Skeletal muscle cell (primary cell): ENCODE measurements at regions not wholly inside any gene's neighbourhood (a gene's known extent, or its start where the extent isn't known, plus 50 kb on each side); places are given as distances from the start of the nearest gene placed in this dataset.
"Not testable (repeated sequence)": the region's sequence is repeated elsewhere in the genome, so short reads cannot be mapped to it uniquely, and the experiment has no call there.

Source experiments
- DNase-seq: peaks from one replicate; pipeline ENCODE4 v3.0.0-alpha.2; 2010; ENCODE audit warnings: low read depth
- H3K4me3 ChIP-seq: 2 replicates; pipeline ENCODE4 v1.5.1; 2011; ENCODE audit warnings: low read depth, mild to moderate bottlenecking, control low read depth, low read length, moderate library complexity

- DNase-seq: no peak
- no peak overlapping the region for H3K4me3 ChIP-seq
These were observed 325.4 kb downstream of the TSN start for GRCh38 chr2:122080871-122081270.

DNA sequence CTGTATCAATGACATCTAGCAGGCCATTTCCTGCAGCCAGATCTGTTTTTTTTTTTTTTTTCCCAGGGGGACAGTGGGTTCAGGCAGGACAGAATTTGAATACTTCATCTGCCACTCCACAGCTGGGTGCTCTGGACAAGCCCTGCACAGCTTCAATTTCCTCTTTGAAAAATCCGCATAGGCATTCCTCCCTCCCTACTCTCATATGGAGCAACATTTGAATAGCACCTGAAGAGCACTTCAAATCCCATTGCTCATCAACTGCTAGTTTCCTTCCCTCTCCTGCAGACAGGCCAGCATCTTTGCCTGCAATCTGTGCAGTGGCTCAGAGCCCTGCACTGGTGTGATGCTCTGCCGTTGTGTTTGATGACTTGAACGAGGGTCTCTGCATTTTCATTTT is 326.3 kb downstream of the TSN start:
- no peak overlapping the region for H3K4me3 ChIP-seq
- no peak for DNase-seq

DNA sequence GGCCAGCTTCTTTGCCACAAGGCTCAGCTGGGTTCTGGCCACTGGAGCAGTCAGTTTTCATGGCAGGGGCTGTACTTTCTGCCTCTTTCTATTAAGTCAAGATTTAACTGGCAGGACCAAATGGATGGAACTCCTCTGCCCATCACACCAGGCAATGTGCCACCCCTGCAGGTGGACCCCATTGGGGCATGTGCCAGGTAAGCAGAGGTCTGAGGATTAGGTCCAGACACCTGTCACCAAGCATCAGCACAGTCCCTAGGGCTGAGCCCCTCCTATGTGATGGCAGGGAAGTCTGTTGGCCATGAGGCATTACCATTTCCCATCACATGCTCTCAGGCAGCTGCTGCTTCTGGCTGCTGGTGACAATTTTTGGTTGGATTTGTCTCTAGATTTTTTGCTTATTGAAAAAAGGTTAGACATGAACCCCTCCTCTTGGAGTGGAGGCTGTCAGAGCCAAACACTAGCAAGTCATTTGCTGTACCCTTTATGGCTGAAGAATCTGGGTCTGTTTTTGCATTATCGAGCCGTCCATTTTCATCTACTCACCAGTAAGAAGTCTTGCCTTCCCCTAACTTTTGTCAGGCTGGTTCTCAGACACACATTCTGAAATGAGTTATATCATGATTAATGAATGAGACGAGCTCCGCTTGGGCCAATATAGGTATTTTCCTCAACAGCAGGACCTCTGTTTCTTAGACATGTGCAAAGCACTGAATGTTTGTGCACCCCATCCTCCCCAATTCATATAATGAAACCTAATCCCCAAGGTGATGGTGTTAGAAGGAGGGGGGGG is 328.0 kb downstream of the TSN start:
- H3K4me3 ChIP-seq: no peak overlapping the region
- DNase-seq: no peak

GRCh38 chr2:122085672-122086071 is 330.2 kb downstream of the TSN start:
- not testable (repeated sequence) for DNase-seq, H3K4me3 ChIP-seq

DNA sequence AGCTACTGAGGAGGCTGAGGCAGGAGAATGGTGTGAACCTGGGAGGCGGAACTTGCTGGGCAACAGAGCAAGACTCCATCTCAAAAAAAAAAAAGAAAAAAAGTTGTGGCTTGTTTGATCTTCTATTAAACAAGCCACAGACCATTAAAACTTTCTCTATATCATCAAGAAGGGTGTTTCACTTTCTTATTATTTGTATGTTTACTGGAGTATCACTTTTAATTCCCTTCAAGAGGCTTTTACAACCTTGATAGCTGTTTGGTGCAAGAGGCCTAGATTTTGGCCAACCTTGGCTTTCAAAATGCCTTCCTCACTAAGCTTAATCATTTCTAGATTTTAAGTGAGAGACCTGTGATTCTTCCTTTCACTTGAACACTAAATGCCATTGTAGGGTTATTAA is 339.1 kb downstream of the TSN start:
- DNase-seq: no peak
- no peak overlapping the region for H3K4me3 ChIP-seq

DNA sequence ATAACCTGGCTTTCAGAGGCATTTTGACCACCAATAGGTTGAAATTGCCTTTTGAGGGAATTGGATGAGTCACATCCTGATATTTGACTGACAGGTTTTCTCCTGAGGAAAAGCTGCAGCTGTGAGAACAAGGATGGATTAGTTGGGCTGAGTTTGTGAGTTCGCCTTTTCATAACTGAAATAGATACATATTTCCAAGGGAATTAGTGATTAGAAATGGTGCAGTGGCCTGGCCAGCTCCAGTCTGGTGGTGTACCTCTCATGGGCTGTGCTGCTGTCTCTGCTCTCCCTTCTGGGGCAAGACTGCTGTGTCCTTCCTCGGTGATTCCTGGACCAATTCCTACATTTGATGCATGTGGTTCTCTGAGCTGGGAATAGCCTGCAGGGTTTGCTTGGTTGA is 341.3 kb downstream of the TSN start:
- no peak overlapping the region for H3K4me3 ChIP-seq
- DNase-seq: no peak

- H3K4me3 ChIP-seq: no peak overlapping the region
- no peak for DNase-seq
These were observed 342.9 kb downstream of the TSN start for GRCh38 chr2:122098306-122098705.

GRCh38 chr2:122100346-122100745 is 344.9 kb downstream of the TSN start:
- no peak overlapping the region for H3K4me3 ChIP-seq
- DNase-seq: no peak

- no peak for DNase-seq
- H3K4me3 ChIP-seq: no peak overlapping the region
These were observed 345.3 kb downstream of the TSN start for GRCh38 chr2:122100756-122101155.

DNA sequence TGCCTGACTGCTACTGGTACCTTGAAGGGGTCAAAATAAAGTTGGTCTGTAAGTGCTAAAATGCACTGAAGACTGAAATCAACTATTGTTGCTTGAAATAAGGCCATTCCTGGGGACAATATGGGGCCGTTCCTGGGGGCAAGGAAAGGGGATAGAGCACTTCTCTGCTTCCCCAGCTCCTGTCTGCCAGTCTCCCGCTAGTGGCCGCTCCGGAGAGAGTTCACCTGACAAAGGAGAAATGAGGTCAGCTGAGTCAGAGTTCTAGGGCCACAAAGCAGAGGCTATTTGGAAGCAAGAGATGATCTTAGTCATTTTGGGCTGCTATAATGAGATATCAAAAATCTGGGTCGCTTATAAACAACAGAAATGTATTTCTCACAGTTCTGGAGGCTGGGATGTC is 345.9 kb downstream of the TSN start:
- no peak overlapping the region for H3K4me3 ChIP-seq
- DNase-seq: no peak

DNA sequence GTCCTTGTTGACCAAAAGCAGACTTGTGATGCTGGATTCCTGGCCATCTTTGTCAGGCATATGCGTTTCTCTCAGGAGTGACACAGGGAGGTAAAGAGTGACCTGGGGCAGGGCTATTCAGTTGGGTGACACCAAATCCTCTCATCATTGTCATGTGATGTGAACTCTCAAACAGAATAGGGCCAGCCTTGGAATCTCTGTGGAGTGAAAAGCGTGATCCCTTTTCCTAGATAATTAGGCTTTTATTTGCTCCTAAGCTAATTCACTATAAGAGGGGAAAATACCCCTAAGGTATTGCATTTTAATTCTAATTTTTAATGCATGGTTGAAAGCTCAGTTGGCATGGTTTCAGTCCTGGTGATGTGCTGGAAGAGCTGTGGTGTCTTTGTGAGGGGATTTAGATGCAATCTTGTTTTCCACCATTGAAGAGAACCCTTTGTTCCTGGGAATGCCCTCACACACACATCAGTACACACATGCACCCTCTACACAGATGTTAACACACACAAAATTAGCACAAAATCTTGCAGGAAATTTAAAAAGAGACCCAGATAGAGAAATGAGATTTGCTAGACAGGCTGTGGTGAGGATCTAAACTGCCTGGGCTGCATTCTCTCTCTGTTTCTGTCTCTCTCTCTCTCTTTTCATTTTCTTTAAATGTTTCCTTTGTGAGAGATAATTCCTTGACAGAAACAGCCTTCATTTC is 349.9 kb downstream of the TSN start:
- no peak overlapping the region for H3K4me3 ChIP-seq
- no peak for DNase-seq

GRCh38 chr2:122105877-122106206 is 350.4 kb downstream of the TSN start:
- no peak for DNase-seq
- no peak overlapping the region for H3K4me3 ChIP-seq

GRCh38 chr2:122108186-122108585 is 352.7 kb downstream of the TSN start:
- no peak for DNase-seq
- no peak overlapping the region for H3K4me3 ChIP-seq

DNA sequence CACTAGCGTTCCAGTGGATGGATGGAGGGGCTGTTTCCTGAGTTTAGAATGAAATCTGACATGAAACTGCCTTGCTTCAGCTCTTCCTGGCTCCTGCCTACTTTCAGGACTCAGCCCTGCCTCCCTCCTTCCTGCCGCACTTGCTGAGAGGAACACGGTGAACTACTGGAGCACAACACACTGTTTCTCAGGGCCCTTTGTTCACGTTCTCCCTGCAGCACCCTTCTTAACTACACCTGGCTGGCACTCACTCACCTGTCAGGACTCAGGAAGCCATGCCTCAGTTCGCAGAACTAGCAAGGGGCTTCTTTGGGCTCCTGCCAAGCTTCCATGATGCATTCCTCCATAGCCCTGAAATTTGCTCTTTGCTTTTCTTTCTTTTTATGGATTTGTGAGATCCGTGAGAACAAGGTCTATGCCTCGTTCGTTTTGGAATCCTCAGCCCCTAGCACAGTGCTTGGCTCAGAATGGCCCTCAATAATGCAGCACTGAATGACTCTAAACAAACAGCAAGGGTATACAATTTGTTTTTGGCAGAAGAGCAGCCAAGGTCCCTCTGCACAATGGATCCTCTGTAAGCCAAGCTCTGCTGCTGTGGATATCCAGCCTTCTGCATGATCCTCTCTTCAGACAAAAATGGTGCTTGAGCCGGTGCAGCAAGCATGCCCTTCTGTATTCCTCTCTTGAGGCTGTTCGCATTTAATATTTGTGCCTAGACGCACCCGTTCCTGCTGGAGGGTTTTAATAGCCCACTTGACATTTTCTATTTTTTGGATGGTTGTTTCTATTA is 357.0 kb downstream of the TSN start:
- no peak for DNase-seq
- no peak overlapping the region for H3K4me3 ChIP-seq

- no peak overlapping the region for H3K4me3 ChIP-seq
- no peak for DNase-seq
These were observed 359.0 kb downstream of the TSN start for GRCh38 chr2:122114421-122114820.

- DNase-seq: no peak
These were observed 361.9 kb downstream of the TSN start for GRCh38 chr2:122117371-122117770.

GRCh38 chr2:122129399-122129798 is 373.9 kb downstream of the TSN start:
- H3K4me3 ChIP-seq: no peak overlapping the region
- DNase-seq: no peak

More at GRCh38 chr2:122117371-122117770, 361.9 kb downstream of the TSN start:
- no peak overlapping the region for H3K4me3 ChIP-seq

DNA sequence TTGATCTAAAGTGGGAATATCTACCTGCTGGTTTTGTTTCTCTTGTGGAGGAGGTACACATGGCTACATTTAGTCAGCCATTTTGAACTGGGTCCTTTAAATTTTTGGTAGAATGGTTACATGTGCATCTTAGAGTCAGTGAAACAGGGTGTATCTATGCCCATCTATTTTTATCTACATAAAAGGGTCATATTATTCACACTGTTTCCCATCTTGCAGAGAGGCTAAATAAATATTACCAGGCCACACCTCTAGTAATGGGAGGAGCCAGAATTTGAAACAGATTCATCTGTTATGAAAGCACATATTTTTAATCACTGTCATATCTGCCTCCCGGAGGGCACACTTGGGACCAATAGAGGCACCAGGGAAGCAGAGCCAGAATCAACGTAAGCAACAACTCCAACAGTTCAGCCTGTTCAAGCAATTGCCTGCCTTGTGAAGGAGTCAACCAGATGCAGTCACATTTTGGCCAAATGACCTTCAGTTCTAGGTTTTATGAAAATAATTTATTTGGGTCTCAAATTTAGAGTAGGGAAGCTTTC is 376.8 kb downstream of the TSN start:
- DNase-seq: no peak

GRCh38 chr2:122135021-122135937 is 379.8 kb downstream of the TSN start:
- no peak overlapping the region for H3K4me3 ChIP-seq
- DNase-seq: no peak

More for the DNA sequence above, 376.8 kb downstream of the TSN start:
- no peak overlapping the region for H3K4me3 ChIP-seq
